SU-DHL-6 (cell line): ENCODE measurements at regions not wholly inside any gene's neighbourhood (a gene's known extent, or its start where the extent isn't known, plus 50 kb on each side); places are given as distances from the start of the nearest gene placed in this dataset.

Experiments used
- EZH2phosphoT487 ChIP-seq: fragments of 200-600 bp; sonication (generic), shearing (Covaris generic); conservative IDR thresholded peaks from 2 replicates; pipeline ENCODE4 v1.6.1; 2018; ENCODE audit warnings: mild to moderate bottlenecking, antibody characterized with exemption, low read length, moderate library complexity, mixed read lengths
- TF ChIP-seq, protein P1 (sequence below): fragments of 200-600 bp; sonication (generic); IDR thresholded peaks from one replicate; pipeline ENCODE4 v1.5.1; 2017; ENCODE audit warnings: antibody characterized with exemption, mild to moderate bottlenecking, low read length, moderate library complexity; ENCODE audit not compliant: insufficient read depth, poor library complexity, severe bottlenecking

DNA sequence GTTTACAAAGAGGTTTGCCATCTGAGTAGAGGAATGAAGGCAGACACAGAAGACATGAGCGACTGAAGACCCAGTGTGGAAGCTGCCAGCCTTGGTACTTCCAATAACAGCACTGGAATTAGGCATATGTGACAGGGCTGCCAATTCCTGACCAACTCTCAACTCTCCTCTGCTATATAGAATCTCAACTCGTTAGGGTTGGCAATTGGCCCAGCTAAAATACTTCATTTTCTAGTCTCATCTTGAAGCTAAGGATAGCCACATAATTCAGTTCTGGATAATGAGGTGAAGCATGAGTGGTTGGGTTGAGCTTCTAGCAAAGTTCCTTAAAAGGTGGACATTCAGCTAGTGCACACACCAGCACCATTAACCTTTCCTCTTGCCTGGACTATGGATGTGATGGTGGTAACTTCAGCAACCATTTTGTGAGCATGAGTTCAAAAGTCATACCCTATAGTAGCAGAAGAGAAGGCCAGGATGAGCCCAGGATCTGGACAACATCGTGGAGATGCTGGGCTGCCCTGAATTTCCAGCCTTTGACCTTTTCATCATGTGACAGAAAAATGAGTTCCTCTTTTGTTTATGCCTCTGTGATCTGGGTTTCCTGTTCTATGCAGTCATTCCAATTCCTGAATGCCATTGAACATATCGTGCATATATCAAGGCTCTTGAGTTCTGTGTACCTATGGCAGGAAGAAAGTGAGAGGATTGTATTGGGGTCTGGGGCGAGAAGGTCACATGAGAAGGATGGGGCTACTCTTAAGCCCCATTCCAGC, 68.1 kb upstream of the HAAO start:
- TF ChIP-seq, protein P1, sequence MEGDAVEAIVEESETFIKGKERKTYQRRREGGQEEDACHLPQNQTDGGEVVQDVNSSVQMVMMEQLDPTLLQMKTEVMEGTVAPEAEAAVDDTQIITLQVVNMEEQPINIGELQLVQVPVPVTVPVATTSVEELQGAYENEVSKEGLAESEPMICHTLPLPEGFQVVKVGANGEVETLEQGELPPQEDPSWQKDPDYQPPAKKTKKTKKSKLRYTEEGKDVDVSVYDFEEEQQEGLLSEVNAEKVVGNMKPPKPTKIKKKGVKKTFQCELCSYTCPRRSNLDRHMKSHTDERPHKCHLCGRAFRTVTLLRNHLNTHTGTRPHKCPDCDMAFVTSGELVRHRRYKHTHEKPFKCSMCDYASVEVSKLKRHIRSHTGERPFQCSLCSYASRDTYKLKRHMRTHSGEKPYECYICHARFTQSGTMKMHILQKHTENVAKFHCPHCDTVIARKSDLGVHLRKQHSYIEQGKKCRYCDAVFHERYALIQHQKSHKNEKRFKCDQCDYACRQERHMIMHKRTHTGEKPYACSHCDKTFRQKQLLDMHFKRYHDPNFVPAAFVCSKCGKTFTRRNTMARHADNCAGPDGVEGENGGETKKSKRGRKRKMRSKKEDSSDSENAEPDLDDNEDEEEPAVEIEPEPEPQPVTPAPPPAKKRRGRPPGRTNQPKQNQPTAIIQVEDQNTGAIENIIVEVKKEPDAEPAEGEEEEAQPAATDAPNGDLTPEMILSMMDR, result no peak
- no peak for TF ChIP-seq EZH2phosphoT487
